ENCODE measurements at regions not wholly inside any gene's neighbourhood (a gene's known extent, or its start where the extent isn't known, plus 50 kb on each side); places are given as distances from the start of the nearest gene placed in this dataset.

GRCh38 chr11:37560346-37560745 lies 962.3 kb upstream of the RAG2 start:
- no peak overlapping the region for H3K4me3 ChIP-seq
- no peaks in the 10 kb centered on the region for H3K36me3 ChIP-seq (ENCODE audit: low read depth)
- no peak for ATAC-seq
- no peak for TF ChIP-seq CTCF (IDR thresholded peaks at IDR 0.05)
- DNase-seq = no peak
- no peaks in the 10 kb centered on the region for H3K4me1 ChIP-seq (ENCODE audit: low read depth)
- peaks cover 36% of the 10 kb centered on the region for H3K9me3 ChIP-seq
- intact Hi-C loops (cut with DNase I, micrococcal nuclease) = no loop called here

- ATAC-seq (no peak), DNase-seq (no peak)
- no peaks in the 10 kb centered on the region for H3K4me1 ChIP-seq (ENCODE audit: low read depth)
- no peak overlapping the region for H3K4me3 ChIP-seq
- no peak for TF ChIP-seq CTCF (IDR thresholded peaks at IDR 0.05)
- no peaks in the 10 kb centered on the region for H3K36me3 ChIP-seq (ENCODE audit: low read depth)
- intact Hi-C loops (cut with DNase I, micrococcal nuclease) = no loop called here
- peaks cover 28% of the 10 kb centered on the region for H3K9me3 ChIP-seq
These were observed 960.7 kb upstream of the RAG2 start for GRCh38 chr11:37558619-37559210.

DNA sequence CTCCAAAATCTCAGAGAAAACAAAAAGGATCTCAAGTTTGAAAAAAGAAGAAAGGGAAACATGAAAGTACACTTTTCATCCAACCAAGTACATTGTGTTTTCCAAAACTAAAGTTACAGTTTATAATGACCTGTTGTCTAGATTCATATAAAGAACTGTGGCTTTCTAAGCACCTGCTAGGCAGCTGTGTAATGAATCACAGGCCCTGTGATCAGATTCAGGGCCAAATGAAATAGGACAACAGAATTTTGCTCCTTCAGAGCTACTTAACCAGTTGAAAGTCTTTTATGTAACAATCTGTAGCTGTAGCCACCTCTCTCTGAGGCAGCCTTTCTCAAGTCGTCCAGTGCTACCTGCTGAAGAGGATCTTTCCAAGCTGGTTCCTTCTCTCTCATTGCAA lies 960.0 kb upstream of the RAG2 start:
- no peak for ATAC-seq
- no peaks in the 10 kb centered on the region for H3K4me1 ChIP-seq (ENCODE audit: low read depth)
- H3K9me3 ChIP-seq = peaks cover 22% of the 10 kb centered on the region
- DNase-seq = no peak
- no peak overlapping the region for H3K4me3 ChIP-seq
- no peak for TF ChIP-seq CTCF (IDR thresholded peaks at IDR 0.05)
- no peaks in the 10 kb centered on the region for H3K36me3 ChIP-seq (ENCODE audit: low read depth)
- intact Hi-C loops (cut with DNase I, micrococcal nuclease) = no loop called here

- intact Hi-C loops (cut with DNase I, micrococcal nuclease) = no loop called here
- no peak for TF ChIP-seq CTCF (IDR thresholded peaks at IDR 0.05)
- Histone ChIP-seq H3K9me3 (peaks cover 34% of the 10 kb centered on the region), H3K36me3 (ENCODE audit: low read depth) (no peaks in the 10 kb centered on the region), H3K4me1 (ENCODE audit: low read depth) (no peaks in the 10 kb centered on the region), H3K4me3 (no peak overlapping the region)
- ATAC-seq = no peak
- DNase-seq = no peak
These were observed 954.2 kb upstream of the RAG2 start for GRCh38 chr11:37552284-37552683.

DNA sequence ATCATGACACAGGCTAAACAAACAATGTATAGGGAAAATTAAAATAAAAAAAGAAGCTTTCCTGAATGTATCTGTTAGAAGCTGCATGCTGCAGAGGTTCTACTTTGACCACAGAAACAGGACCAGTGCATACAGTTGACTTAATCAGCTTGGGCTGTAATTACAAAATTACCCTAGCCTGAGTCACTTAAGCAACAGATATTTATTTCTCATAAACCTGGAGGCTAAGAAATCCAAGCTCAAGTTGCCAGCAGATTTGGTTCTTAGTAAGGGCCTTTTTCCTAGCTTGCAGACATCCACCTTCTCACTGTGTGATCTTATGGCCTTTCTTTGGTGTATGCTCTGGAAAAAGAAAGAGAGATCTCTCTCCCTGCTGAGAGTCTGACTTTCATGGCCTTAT lies 946.5 kb upstream of the RAG2 start:
- peaks cover 45% of the 10 kb centered on the region for H3K9me3 ChIP-seq
- no peaks in the 10 kb centered on the region for H3K4me1 ChIP-seq (ENCODE audit: low read depth)
- no peak for ATAC-seq
- no peaks in the 10 kb centered on the region for H3K36me3 ChIP-seq (ENCODE audit: low read depth)
- DNase-seq = no peak
- no peak overlapping the region for H3K4me3 ChIP-seq
- intact Hi-C loops (cut with DNase I, micrococcal nuclease) = no loop called here
- TF ChIP-seq CTCF (IDR thresholded peaks at IDR 0.05) = no peak

GRCh38 chr11:37533830-37534229 lies 935.8 kb upstream of the RAG2 start:
- no peak for TF ChIP-seq CTCF (IDR thresholded peaks at IDR 0.05)
- ATAC-seq (no peak), DNase-seq (no peak)
- Histone ChIP-seq H3K9me3 (peaks cover 28% of the 10 kb centered on the region), H3K36me3 (ENCODE audit: low read depth) (no peaks in the 10 kb centered on the region), H3K4me3 (no peak overlapping the region), H3K4me1 (ENCODE audit: low read depth) (no peaks in the 10 kb centered on the region)
- intact Hi-C loops (cut with DNase I, micrococcal nuclease) = no loop called here

All from mucosa of descending colon (tissue), 3 donors.